ENCODE measurements at regions not wholly inside any gene's neighbourhood (a gene's known extent, or its start where the extent isn't known, plus 50 kb on each side); places are given as distances from the start of the nearest gene placed in this dataset.

DNA sequence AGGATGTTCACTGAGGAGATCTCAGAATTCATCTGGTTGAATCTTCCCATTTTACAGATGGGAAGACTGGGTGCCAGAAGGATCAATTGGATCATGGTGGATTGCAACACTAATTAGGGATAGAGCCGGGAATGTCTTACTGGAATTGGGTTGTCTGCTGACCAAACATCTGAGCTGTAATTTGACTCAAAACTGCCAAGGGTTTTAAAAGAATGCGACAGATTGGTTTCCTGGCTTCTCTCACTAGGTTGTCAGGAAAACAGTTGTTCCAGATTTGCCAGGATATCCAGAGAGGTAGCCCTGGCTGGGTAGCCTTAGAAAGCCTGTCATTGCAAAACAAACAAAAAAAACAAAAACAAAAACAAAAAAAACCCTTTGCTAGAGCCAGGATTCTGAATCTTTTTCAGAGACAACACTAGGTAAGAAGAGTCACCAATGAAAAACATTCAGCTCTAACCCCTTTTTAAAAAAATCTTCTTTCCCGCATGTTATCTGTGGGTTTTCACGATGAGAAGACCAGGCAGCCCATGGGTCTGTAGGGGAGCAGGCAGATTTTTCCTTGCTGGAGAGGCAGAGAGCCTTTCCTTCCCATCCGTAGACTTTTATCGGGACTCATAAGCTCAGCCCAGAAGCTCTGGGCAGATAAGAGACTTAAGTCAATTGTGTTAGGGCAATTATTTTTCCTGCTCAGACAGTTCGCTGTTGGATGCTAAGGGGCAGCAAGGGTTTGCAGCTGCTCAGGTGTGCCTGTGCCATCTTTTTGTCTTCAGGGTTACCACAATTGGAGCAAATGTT is 418.9 kb downstream of the PRDM2 start:
- H3K4me3 ChIP-seq, result no peak overlapping the region
- no peaks in the 10 kb centered on the region for H3K27me3 ChIP-seq
- no peaks in the 10 kb centered on the region for H3K4me1 ChIP-seq
- H3K36me3 ChIP-seq, result no peaks in the 10 kb centered on the region
- no peaks in the 10 kb centered on the region for H3K9me3 ChIP-seq
- H3K27ac ChIP-seq, result no peak overlapping the region
- no peak for DNase-seq (ENCODE audit: low spot score in 2 of 2)
- TF ChIP-seq POLR2A (IDR thresholded peaks at IDR 0.05) (no peak), POLR2AphosphoS5 (IDR thresholded peaks at IDR 0.05) (no peak), EP300 (IDR thresholded peaks at IDR 0.05) (no peak)
- TF ChIP-seq, protein P1, sequence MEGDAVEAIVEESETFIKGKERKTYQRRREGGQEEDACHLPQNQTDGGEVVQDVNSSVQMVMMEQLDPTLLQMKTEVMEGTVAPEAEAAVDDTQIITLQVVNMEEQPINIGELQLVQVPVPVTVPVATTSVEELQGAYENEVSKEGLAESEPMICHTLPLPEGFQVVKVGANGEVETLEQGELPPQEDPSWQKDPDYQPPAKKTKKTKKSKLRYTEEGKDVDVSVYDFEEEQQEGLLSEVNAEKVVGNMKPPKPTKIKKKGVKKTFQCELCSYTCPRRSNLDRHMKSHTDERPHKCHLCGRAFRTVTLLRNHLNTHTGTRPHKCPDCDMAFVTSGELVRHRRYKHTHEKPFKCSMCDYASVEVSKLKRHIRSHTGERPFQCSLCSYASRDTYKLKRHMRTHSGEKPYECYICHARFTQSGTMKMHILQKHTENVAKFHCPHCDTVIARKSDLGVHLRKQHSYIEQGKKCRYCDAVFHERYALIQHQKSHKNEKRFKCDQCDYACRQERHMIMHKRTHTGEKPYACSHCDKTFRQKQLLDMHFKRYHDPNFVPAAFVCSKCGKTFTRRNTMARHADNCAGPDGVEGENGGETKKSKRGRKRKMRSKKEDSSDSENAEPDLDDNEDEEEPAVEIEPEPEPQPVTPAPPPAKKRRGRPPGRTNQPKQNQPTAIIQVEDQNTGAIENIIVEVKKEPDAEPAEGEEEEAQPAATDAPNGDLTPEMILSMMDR (IDR thresholded peaks at IDR 0.05), result no peak
- WGBS, result 60% methylated on average over 7 of the region's 7 CpGs

DNA sequence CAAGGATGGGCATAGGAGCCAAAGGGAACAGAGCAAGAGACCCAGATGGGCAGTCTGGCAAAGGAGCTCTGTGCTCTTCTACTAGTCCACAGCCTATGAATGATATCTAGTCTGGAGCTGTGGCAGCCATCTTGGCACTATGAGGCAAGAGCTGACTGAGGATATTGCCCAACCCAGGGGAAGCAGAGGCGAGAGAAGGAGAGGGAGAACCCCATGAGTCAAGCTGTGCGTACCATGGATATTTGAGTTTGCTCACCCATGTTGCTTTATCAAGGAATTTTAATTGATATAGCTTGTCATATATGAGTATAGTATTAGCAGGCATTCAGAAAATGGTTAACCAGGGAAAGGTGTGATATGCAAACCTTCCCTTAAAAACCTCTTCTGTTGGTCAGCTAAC is 420.9 kb downstream of the PRDM2 start:
- 91% methylated on average over 2 of the region's 2 CpGs for WGBS
- no peaks in the 10 kb centered on the region for H3K27me3 ChIP-seq
- no peaks in the 10 kb centered on the region for H3K4me1 ChIP-seq
- no peak for DNase-seq (ENCODE audit: low spot score in 2 of 2)
- no peak overlapping the region for H3K4me3 ChIP-seq
- H3K36me3 ChIP-seq, result no peaks in the 10 kb centered on the region
- H3K27ac ChIP-seq, result no peak overlapping the region
- no peak for TF ChIP-seq EP300 (IDR thresholded peaks at IDR 0.05)
- H3K9me3 ChIP-seq, result no peaks in the 10 kb centered on the region

DNA sequence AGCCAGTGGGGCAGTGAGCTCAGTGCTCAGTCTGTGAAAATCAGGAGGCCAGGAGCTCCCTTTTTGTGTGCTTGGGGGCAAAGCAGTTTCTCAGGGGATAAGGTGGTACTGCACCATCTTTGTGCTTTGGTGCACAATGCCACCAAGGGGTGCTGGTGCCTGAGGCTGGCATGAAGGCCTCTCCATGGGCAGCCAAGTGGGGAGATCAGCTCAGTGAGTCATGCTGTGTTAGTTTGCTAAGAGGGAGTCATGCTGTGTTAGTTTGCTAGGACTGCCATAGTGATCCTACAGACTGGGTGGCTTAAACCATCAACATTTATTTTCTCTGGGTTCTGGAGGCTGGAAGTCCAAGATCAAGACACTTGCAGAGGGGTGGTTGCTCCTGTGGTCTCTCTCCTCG is 428.1 kb downstream of the PRDM2 start:
- Histone ChIP-seq H3K36me3 (no peaks in the 10 kb centered on the region), H3K4me3 (no peak overlapping the region), H3K4me1 (no peaks in the 10 kb centered on the region), H3K9me3 (no peaks in the 10 kb centered on the region), H3K27ac (no peak overlapping the region), H3K27me3 (no peaks in the 10 kb centered on the region)
- DNase-seq (ENCODE audit: low spot score in 2 of 2), result no peak
- 100% methylated on average over 1 of the region's 1 CpG for WGBS
- TF ChIP-seq, protein P1 (IDR thresholded peaks at IDR 0.05), result no peak
- TF ChIP-seq POLR2AphosphoS5 (IDR thresholded peaks at IDR 0.05) (no peak), POLR2A (IDR thresholded peaks at IDR 0.05) (no peak), EP300 (IDR thresholded peaks at IDR 0.05) (no peak)

DNA sequence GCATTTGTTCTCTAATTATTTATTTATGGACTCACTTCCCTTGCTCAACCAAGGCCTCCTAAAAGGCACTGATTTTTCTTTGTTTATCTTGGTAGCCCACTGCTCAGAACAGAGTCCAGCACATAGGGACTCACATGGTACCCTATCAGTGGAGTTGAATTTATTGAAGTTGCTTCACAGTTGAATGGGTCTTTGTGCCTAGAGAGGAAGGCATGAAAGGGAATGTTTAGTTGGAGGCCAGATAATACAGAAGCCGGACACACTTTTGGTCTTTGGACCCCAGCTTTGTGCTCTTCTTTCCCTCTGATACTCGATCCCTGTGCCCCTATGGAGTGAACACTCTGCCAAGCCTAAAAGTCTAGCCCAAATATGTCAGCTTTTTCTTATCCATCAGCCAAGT is 429.0 kb downstream of the PRDM2 start:
- H3K4me3 ChIP-seq, result no peak overlapping the region
- DNase-seq (ENCODE audit: low spot score in 2 of 2), result no peak
- H3K27ac ChIP-seq, result no peak overlapping the region
- no peaks in the 10 kb centered on the region for H3K36me3 ChIP-seq
- H3K9me3 ChIP-seq, result no peaks in the 10 kb centered on the region
- no peaks in the 10 kb centered on the region for H3K4me1 ChIP-seq
- TF ChIP-seq POLR2A (IDR thresholded peaks at IDR 0.05) (no peak), POLR2AphosphoS5 (IDR thresholded peaks at IDR 0.05) (no peak), EP300 (IDR thresholded peaks at IDR 0.05) (no peak)
- TF ChIP-seq, protein P1 (IDR thresholded peaks at IDR 0.05), result no peak
- no peaks in the 10 kb centered on the region for H3K27me3 ChIP-seq
- 93% methylated on average over 2 of the region's 2 CpGs for WGBS

DNA sequence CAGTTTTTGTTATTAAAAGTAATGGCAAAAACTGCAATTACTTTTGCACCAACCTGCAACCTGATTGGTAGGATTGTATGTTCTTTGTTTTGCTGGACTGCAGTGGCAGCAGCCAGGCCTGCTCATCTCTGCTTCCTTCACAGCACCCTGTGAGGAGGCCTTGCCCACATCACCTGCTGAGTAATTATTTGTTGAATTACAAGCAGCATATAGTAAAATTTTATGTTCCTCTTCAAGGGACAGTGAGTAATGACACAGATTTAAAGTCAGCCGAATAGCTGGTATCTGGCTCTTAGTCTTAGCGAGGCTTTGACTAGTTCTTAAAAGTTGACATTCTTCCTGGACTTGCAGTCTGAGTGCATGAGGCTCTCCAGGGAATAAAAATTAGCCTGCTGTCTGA is 435.1 kb downstream of the PRDM2 start:
- Histone ChIP-seq H3K27me3 (no peaks in the 10 kb centered on the region), H3K9me3 (no peaks in the 10 kb centered on the region), H3K4me1 (peaks cover 22% of the 10 kb centered on the region), H3K36me3 (no peaks in the 10 kb centered on the region), H3K4me3 (no peak overlapping the region), H3K27ac (no peak overlapping the region)
- no peak for DNase-seq (ENCODE audit: low spot score in 2 of 2)
- TF ChIP-seq POLR2AphosphoS5 (IDR thresholded peaks at IDR 0.05) (no peak), POLR2A (IDR thresholded peaks at IDR 0.05) (no peak), EP300 (IDR thresholded peaks at IDR 0.05) (no peak)
- TF ChIP-seq, protein P1 (IDR thresholded peaks at IDR 0.05), result no peak
- WGBS, result 82% methylated on average over 2 of the region's 2 CpGs
